ENCODE measurements at regions not wholly inside any gene's neighbourhood (a gene's known extent, or its start where the extent isn't known, plus 50 kb on each side); places are given as distances from the start of the nearest gene placed in this dataset.

- no peak for DNase-seq
Observed at GRCh38 chr14:98622208-98623051, 649.6 kb downstream of the BCL11B start.

GRCh38 chr14:98623788-98624415 is 648.1 kb downstream of the BCL11B start:
- no peak for DNase-seq

GRCh38 chr14:98633380-98633779 is 638.6 kb downstream of the BCL11B start:
- DNase-seq = no peak

GRCh38 chr14:98634043-98634820 is 637.8 kb downstream of the BCL11B start:
- no peak for DNase-seq

- DNase-seq = no peak
Observed at GRCh38 chr14:98638366-98638765, 633.6 kb downstream of the BCL11B start.

- DNase-seq = no peak
Observed at GRCh38 chr14:98647754-98648153, 624.2 kb downstream of the BCL11B start.

- no peak for DNase-seq
Observed at GRCh38 chr14:98651037-98651436, 621.0 kb downstream of the BCL11B start.

GRCh38 chr14:98665007-98665406 is 607.0 kb downstream of the BCL11B start:
- no peak for DNase-seq

GRCh38 chr14:98666545-98666944 is 605.5 kb downstream of the BCL11B start:
- no peak for DNase-seq

- no peak for DNase-seq
Observed at GRCh38 chr14:98682033-98682432, 590.0 kb downstream of the BCL11B start.

GRCh38 chr14:98682726-98683125 is 589.3 kb downstream of the BCL11B start:
- no peak for DNase-seq

GRCh38 chr14:98684468-98684867 is 587.5 kb downstream of the BCL11B start:
- DNase-seq = no peak

GRCh38 chr14:98685725-98686124 is 586.3 kb downstream of the BCL11B start:
- DNase-seq = no peak

GRCh38 chr14:98688446-98688845 is 583.6 kb downstream of the BCL11B start:
- no peak for DNase-seq

- DNase-seq = no peak
Observed at GRCh38 chr14:98689951-98690350, 582.0 kb downstream of the BCL11B start.

- DNase-seq = no peak
Observed at GRCh38 chr14:98692832-98693231, 579.2 kb downstream of the BCL11B start.

GRCh38 chr14:98694541-98694940 is 577.5 kb downstream of the BCL11B start:
- DNase-seq = no peak

GRCh38 chr14:98695809-98696208 is 576.2 kb downstream of the BCL11B start:
- no peak for DNase-seq

GRCh38 chr14:98698341-98698740 is 573.7 kb downstream of the BCL11B start:
- DNase-seq = no peak

GRCh38 chr14:98700748-98701147 is 571.2 kb downstream of the BCL11B start:
- DNase-seq = no peak

GRCh38 chr14:98701377-98701776 is 570.6 kb downstream of the BCL11B start:
- no peak for DNase-seq

GRCh38 chr14:98704441-98704840 is 567.6 kb downstream of the BCL11B start:
- DNase-seq = no peak

- DNase-seq = no peak
Observed at GRCh38 chr14:98705871-98706300, 566.1 kb downstream of the BCL11B start.

GRCh38 chr14:98707522-98707921 is 564.5 kb downstream of the BCL11B start:
- no peak for DNase-seq

Measured in Kasumi-1 (cell line).